ENCODE measurements at regions not wholly inside any gene's neighbourhood (a gene's known extent, or its start where the extent isn't known, plus 50 kb on each side); places are given as distances from the start of the nearest gene placed in this dataset.
A peak's percentile ranks its signal among the peaks of the same experiment; 100 is the strongest.

DNA sequence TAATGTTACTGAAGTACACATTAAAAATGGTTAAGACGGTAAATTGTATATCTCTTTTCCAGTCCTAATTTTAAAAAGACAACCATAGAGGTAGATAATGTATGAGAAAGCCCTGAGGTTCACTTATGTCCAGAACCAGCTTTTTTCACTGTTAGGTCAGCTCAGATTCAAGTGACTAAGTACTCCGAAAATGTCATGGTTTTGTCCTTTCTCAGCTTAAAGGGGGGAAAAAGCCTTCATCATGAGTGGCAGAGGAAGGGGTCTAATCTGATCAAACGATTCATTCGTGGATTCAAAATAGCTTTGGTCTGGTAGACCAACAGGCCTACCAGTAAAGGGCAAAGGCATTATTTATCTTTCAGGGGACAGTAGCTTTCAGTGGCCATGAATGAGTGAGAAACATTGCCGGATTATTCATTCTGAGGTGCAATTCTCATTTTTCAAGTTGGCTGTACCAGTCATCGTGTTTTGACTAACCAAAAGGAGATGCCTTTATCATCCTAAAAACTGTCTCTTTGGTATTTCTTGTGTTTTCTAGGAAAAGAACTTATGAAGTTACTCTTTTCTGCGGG, 208.4 kb downstream of the HHIPL2 start:
- DNase-seq (ENCODE audit: low read depth, low spot score): no peak
- POLR2A ChIA-PET: interaction anchor here (0.7 kb wide), 1 partner anchor 31 kb away, joined by 3 read pairs; no protein-coding TSS in a partner anchor
- TF ChIP-seq, protein P1, sequence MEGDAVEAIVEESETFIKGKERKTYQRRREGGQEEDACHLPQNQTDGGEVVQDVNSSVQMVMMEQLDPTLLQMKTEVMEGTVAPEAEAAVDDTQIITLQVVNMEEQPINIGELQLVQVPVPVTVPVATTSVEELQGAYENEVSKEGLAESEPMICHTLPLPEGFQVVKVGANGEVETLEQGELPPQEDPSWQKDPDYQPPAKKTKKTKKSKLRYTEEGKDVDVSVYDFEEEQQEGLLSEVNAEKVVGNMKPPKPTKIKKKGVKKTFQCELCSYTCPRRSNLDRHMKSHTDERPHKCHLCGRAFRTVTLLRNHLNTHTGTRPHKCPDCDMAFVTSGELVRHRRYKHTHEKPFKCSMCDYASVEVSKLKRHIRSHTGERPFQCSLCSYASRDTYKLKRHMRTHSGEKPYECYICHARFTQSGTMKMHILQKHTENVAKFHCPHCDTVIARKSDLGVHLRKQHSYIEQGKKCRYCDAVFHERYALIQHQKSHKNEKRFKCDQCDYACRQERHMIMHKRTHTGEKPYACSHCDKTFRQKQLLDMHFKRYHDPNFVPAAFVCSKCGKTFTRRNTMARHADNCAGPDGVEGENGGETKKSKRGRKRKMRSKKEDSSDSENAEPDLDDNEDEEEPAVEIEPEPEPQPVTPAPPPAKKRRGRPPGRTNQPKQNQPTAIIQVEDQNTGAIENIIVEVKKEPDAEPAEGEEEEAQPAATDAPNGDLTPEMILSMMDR (IDR thresholded peaks at IDR 0.05; ENCODE audit: insufficient read depth, low read length, missing control alignments): no peak
- CTCF ChIA-PET: no interaction called here
- no peak overlapping the region for H3K4me3 ChIP-seq (ENCODE audit: low read depth, low read length)

- TF ChIP-seq, protein P1 (IDR thresholded peaks at IDR 0.05; ENCODE audit: insufficient read depth, low read length, missing control alignments): no peak
- POLR2A ChIA-PET: no interaction called here
- no peak for DNase-seq (ENCODE audit: low read depth, low spot score)
- H3K4me3 ChIP-seq (ENCODE audit: low read depth, low read length): no peak overlapping the region
- CTCF ChIA-PET: interaction anchor here (1.3 kb wide), 1 partner anchor 120 kb away, joined by 4 read pairs; no protein-coding TSS in a partner anchor
Measured at GRCh38 chr1:222335586-222335985, 212.3 kb downstream of the HHIPL2 start.

- DNase-seq (ENCODE audit: low read depth, low spot score): no peak
- H3K4me3 ChIP-seq (ENCODE audit: low read depth, low read length): no peak overlapping the region
- TF ChIP-seq, protein P1 (IDR thresholded peaks at IDR 0.05; ENCODE audit: insufficient read depth, low read length, missing control alignments): no peak
- ChIA-PET CTCF (interaction anchor here (1.5 kb wide), 1 partner anchor 15 kb away, joined by 3 read pairs; no protein-coding TSS in a partner anchor), POLR2A (no interaction called here)
Measured at GRCh38 chr1:222334026-222334680, 213.8 kb downstream of the HHIPL2 start.

- no peak for DNase-seq (ENCODE audit: low read depth, low spot score)
- TF ChIP-seq, protein P1 (IDR thresholded peaks at IDR 0.05; ENCODE audit: insufficient read depth, low read length, missing control alignments): no peak
- POLR2A ChIA-PET: interaction anchor here (1.2 to 1.4 kb wide), 2 partner anchors 39 to 613 kb away, joined by 3 read pairs; no protein-coding TSS in a partner anchor
- CTCF ChIA-PET: interaction anchor here (1.3 kb wide), 1 partner anchor 123 kb away, joined by 4 read pairs; no protein-coding TSS in a partner anchor
- no peak overlapping the region for H3K4me3 ChIP-seq (ENCODE audit: low read depth, low read length)
Measured at GRCh38 chr1:222331765-222332164, 216.1 kb downstream of the HHIPL2 start.

DNA sequence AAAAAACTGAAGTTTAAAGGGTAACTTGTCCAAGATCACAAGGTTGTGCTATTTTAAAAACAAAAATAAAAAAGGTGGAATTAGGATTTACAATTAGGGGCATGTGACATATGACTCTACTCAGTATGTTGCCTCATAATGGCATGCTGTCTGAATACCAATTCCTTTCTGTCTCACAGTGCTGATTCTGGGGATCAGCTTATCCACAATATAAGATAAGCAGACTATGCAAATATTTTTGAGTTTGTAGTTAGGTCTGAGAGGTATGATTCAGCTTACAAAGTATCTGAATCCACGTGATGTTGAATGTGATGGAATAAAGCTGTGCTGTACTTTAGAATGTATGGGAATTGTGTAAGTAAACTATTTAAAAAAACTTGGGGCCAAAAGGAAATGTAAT, 216.6 kb downstream of the HHIPL2 start:
- H3K4me3 ChIP-seq (ENCODE audit: low read depth, low read length): no peak overlapping the region
- ChIA-PET POLR2A (interaction anchor here (1.2 to 1.4 kb wide), 2 partner anchors 40 to 613 kb away, joined by 3 read pairs; no protein-coding TSS in a partner anchor), CTCF (interaction anchor here (1.3 kb wide), 1 partner anchor 124 kb away, joined by 4 read pairs; no protein-coding TSS in a partner anchor)
- TF ChIP-seq, protein P1 (IDR thresholded peaks at IDR 0.05; ENCODE audit: insufficient read depth, low read length, missing control alignments): no peak
- peak; percentile 88 for DNase-seq (ENCODE audit: low read depth, low spot score)

DNA sequence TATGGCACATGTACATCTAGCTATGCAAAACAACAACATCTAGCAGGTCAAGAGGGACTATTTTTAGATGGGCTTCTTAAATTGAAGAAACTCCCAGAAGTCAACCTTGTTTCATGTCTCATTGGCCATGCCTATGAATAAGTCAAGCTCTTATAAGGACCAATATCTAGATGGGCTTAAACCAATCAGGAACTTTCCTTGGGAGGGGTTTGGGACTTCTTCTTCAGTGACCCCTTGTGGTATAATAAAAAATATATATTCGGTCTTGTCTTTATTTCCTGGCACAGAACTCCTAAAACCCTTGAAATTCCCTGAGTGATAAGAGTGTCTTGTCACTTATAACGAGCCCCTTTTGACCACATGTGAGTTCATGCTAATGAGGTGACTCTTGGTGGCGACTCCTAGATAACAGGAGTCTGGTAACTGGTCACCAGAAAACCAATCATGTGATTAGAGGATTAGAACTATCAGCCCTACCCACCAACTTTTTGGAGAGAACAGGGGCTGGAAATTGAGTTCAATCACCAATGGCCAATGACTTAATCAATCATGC, 218.3 kb downstream of the HHIPL2 start:
- TF ChIP-seq, protein P1 (IDR thresholded peaks at IDR 0.05; ENCODE audit: insufficient read depth, low read length, missing control alignments): no peak

More for the DNA sequence above, 218.3 kb downstream of the HHIPL2 start:
- DNase-seq (ENCODE audit: low read depth, low spot score): no peak
- no peak overlapping the region for H3K4me3 ChIP-seq (ENCODE audit: low read depth, low read length)
- CTCF ChIA-PET: no interaction called here
- POLR2A ChIA-PET: no interaction called here
